ENCODE measurements at regions not wholly inside any gene's neighbourhood (a gene's known extent, or its start where the extent isn't known, plus 50 kb on each side); places are given as distances from the start of the nearest gene placed in this dataset.

GRCh38 chr10:44197646-44198045, 187.3 kb downstream of the CXCL12 start:
- DNase-seq, result no peak

- DNase-seq, result no peak
These were observed 188.6 kb downstream of the CXCL12 start for GRCh38 chr10:44196336-44196735.

- DNase-seq, result no peak
These were observed 188.9 kb downstream of the CXCL12 start for GRCh38 chr10:44196008-44196320.

- DNase-seq, result no peak
These were observed 189.5 kb downstream of the CXCL12 start for GRCh38 chr10:44195112-44196007.

GRCh38 chr10:44194435-44194834, 190.5 kb downstream of the CXCL12 start:
- DNase-seq, result no peak

DNA sequence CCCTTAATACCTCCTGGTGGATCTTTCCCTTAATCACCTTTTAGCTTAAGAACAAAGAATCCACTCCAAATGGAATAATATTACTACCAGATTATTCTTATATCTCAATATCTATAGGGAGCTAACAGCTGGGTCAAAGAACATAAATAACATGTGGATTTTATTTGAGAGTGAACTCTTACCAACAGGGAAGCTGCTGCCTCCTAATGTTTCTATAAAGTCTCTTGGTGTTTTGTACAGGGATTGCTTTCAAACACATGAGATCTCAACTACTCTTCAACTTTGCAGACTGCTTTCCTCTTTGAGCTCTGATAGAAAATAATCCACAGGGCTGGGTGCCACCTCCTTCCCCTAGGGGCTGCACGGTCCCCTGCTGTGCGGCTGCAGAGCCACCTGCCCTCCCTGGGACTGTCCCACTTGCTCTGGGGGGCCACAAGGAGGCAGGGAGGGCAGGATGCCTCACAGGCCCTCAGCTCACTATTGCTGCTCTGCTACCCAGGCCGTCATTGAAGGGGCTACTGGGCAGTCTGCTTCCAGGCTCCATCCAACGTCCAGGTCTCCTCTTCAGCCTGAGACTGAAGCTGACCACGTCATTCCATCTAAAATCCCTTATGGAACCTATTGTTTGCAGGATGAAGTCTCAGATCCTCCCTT, 191.2 kb downstream of the CXCL12 start:
- DNase-seq, result peak; percentile 64

DNA sequence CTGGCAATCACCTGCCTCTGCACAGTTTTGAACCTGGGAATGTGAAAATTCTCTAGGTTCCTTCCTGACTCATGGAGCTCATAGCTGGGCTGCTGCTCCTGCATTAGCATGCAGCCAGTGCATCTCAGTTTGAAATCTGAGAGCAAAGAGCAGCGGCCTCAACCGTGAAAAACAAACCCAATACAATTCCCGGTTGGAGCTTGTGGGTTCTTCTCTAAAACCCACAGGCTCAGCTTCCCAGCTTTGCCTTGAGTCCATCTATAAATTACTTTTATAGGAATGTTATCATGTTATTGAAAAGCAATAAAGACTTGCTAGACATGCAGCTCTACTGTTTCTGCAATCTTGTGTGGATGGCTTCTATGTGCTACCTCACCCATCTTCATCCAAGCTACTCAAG, 191.7 kb downstream of the CXCL12 start:
- DNase-seq, result no peak

GRCh38 chr10:44192435-44192834, 192.5 kb downstream of the CXCL12 start:
- no peak for DNase-seq

- DNase-seq, result no peak
These were observed 194.4 kb downstream of the CXCL12 start for GRCh38 chr10:44190541-44190940.

DNA sequence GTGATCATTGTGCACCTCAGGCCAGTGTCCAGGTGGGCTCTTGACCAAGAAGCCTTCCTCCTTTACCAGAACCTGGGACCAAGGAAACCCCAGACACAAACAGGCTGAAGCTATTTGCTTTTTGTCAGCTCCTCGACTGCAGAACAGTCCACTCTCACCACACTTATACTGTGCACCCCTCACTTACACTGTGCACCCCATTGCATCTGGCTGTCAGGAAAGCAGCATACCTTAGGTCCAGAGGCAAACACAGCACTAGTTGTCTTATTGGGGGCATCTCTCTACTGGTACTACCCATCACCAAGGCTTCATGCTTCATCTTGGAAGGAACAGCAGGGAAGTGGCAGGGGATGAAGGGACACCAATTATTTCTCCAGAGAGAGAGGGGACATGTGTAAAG, 198.1 kb downstream of the CXCL12 start:
- no peak for DNase-seq

- no peak for DNase-seq
These were observed 198.7 kb downstream of the CXCL12 start for GRCh38 chr10:44186150-44186549.

DNA sequence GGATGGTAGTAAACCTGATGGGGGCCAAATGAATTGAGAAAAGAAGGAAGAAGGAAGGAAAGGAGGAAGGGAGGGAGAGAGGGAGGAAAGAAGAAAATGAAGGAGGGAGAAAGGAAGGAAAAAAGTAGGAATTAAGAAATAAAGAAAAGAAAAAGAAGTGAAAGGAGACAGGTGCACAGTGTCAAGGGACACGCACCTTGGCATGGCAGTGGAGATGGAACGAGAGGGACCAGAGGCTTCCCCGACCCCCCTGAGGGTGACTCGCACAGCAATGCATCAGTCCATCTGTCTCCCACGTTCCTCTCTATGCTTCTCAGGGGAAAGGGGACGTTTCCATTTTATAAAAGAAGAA, 199.6 kb downstream of the CXCL12 start:
- no peak for DNase-seq

- DNase-seq, result no peak
These were observed 200.1 kb downstream of the CXCL12 start for GRCh38 chr10:44184633-44185314.

- no peak for DNase-seq
These were observed 200.9 kb downstream of the CXCL12 start for GRCh38 chr10:44183667-44184632.

DNA sequence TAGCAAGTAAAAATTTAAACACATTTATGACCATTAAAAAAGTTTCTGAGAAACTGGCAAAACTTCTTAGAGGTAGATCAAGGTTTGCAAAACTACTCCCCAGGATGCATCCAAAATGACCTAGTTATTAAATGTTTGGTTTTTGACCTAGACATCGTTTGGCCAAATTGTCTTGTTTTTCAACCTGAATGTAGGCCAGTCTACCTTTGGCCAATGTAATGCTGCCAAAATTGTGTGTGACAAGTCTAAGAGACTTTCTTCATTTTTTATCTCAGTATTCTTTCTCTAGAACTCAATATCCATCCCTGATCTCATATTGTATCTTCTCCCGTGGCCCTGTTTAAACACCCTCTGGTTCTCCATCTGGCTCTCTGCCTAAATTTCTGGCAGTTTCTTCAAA, 202.0 kb downstream of the CXCL12 start:
- DNase-seq, result no peak

GRCh38 chr10:44180321-44181168, 204.4 kb downstream of the CXCL12 start:
- peak; percentile 94 for DNase-seq

DNA sequence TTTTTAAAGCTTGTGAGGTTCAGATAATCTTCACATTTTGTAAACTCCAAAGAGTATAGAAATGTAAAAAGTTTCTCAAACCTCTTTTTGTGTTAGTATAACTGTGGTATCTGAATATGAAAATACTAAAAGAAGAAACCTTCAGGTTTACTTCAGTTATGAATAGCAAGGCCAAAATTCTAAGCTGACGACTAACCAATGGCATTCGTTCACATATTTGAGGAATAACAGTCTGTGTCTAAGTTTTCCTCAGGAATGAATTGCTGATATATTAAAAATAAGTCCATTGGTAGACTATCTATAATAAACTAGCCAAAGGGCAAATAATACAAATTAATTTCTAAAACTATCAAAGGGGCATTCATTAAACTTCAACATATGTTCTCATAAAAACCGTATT, 206.0 kb downstream of the CXCL12 start:
- DNase-seq, result no peak

GRCh38 chr10:44178281-44178680, 206.6 kb downstream of the CXCL12 start:
- peak; percentile 30 for DNase-seq

GRCh38 chr10:44177610-44178009, 207.3 kb downstream of the CXCL12 start:
- no peak for DNase-seq

GRCh38 chr10:44176311-44176710, 208.6 kb downstream of the CXCL12 start:
- no peak for DNase-seq

- no peak for DNase-seq
These were observed 211.3 kb downstream of the CXCL12 start for GRCh38 chr10:44173608-44173894.

All from skin of body (tissue), 1 donor.